ENCODE measurements at regions not wholly inside any gene's neighbourhood (a gene's known extent, or its start where the extent isn't known, plus 50 kb on each side); places are given as distances from the start of the nearest gene placed in this dataset.
"Not testable (repeated sequence)": the region's sequence is repeated elsewhere in the genome, so short reads cannot be mapped to it uniquely, and the experiment has no call there.

GRCh38 chr2:180927030-180927686 is 53.2 kb upstream of the UBE2E3 start:
- DNase-seq = no peak

- DNase-seq = no peak
These were observed 54.7 kb upstream of the UBE2E3 start for GRCh38 chr2:180925700-180926099.

DNA sequence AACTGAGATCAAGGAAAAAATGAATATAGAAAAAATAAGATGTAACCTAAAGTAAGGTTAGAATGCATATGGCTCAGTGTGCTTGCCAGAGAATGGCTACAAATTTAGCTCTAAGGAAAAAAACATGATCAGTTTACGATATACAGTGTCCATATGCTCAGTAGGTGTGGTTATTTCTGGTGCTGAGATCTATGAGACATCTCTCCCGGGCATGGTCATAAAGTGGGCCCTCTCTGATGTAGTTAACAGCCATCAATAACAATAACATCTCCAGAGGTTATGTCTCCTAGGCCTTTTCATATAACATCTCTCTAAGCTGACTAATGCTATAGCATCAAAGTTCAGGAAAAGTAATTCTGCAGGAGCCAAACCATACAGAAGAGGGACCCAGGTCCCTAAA is 56.3 kb upstream of the UBE2E3 start:
- DNase-seq = no peak

GRCh38 chr2:180910831-180911665 is 69.4 kb upstream of the UBE2E3 start:
- DNase-seq = no peak

GRCh38 chr2:180907731-180908130 is 72.7 kb upstream of the UBE2E3 start:
- no peak for DNase-seq

GRCh38 chr2:180905461-180905860 is 74.9 kb upstream of the UBE2E3 start:
- no peak for DNase-seq

GRCh38 chr2:180905002-180905401 is 75.4 kb upstream of the UBE2E3 start:
- DNase-seq = no peak

DNA sequence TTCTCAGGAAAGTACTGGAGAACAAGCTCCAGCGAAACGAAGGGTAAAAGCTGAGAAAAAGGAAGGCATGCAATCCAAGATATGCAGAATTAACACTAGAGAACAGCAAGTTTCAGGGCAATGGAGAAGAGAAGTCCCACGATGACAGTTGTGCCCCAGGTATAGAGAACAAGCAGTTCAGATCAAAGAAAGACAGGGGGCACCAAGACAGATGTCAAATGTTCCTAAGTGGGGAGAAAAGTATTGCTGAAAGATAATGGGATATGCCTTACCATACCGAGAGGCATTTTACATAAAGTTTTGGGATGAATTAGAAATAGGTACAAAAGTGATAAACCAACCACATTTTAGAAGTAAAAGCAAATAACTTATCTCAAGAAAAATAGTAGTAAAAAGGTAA is 79.1 kb upstream of the UBE2E3 start:
- no peak for DNase-seq

- no peak for DNase-seq
These were observed 86.7 kb upstream of the UBE2E3 start for GRCh38 chr2:180893752-180894151.

DNA sequence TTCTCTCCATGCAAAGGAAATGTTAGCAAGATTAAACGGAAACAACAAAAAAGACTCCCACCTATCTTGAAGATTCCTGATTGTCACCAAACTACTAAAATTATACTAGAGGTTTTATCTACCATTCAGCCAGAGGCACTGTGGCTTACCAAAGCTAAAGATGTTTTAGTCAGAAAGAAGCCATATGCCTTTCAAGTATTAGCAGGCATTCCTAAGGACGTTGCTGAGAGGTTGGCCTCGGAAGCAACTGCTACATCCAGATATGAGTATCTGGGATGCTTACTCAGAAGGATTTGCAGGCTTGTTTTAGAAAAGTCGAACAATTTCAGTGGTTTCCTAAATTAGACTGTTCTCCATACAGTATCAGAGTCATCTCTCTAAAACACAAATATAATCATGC is 88.3 kb upstream of the UBE2E3 start:
- no peak for DNase-seq

GRCh38 chr2:180891360-180891759 is 89.0 kb upstream of the UBE2E3 start:
- DNase-seq = no peak

DNA sequence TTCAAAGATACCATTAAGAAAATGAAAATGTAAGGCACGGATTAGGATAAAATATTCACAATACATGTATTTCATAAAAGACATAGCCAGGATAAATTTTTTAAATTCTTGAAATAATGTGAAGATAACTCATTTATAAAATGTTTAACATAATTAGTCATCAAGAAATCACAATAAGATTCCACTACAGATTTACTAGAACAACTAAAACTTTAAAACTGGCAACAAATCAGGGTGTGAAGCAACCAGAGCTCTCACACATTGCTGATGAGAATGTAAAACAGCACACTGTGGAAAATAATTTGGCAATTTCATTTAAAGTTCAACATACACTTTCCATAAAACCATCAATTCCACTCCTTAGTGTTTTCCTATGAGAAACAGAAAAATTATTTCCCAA is 89.6 kb upstream of the UBE2E3 start:
- no peak for DNase-seq

DNA sequence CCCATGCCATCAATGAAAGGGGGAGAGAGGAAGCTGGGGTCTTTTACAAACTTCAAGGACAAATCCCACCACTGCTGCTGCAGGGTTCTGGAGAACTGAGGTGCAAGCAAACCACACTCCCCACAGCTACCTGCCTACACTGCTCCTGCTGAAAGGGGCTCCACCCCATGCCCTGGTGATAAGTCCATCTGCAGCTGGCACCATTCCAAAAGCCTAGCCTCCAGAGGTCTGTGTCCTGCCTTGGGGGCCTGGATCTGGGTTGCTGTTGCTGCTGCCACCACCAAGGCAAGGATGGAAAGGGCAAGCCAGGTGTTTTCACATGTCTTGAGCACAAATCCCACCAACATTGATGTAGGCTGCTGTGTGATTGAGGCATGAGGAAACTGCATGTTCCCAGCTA is 97.4 kb upstream of the UBE2E3 start:
- no peak for DNase-seq

GRCh38 chr2:180876506-180876905 is 103.9 kb upstream of the UBE2E3 start:
- DNase-seq = no peak

GRCh38 chr2:180873219-180873618 is 107.2 kb upstream of the UBE2E3 start:
- no peak for DNase-seq

DNA sequence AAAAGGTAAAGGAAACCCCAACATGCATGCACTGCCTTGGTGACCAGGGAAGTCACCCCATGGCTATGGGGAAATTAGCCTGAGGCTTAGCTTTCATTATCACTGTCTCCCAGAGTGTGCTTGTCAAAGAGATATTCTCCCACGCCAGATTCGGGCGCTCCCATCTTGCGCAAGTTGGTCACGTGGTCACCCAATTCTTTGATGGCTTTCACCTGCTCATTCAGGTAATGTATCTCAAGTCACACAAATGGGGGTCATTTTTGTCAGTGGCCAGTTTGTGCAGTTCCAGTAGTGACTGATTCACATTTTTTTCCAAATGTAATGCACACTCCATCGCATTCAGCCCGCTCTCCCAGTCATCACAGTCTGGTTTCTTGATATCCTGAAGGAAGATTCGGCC is 107.6 kb upstream of the UBE2E3 start:
- DNase-seq = not testable (repeated sequence)

DNA sequence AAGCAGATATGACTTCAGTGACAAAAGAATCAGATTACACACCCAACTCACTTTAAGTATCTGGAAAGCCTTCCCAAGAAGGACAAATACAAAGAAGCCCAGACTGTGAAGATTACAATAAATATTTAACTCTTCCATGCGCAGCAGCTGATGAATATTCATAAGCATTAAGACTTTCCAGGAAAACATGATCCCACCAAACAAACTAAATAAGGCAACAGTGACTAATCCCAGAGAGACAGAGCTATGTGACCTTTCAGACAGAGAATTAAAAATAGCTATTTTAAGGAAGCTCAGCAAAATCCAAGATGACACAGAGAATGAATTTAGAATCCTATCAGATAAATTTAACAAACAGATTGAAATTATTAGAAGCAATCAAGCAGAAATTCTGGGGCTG is 108.2 kb upstream of the UBE2E3 start:
- DNase-seq = no peak

GRCh38 chr2:180871649-180872048 is 108.8 kb upstream of the UBE2E3 start:
- no peak for DNase-seq

DNA sequence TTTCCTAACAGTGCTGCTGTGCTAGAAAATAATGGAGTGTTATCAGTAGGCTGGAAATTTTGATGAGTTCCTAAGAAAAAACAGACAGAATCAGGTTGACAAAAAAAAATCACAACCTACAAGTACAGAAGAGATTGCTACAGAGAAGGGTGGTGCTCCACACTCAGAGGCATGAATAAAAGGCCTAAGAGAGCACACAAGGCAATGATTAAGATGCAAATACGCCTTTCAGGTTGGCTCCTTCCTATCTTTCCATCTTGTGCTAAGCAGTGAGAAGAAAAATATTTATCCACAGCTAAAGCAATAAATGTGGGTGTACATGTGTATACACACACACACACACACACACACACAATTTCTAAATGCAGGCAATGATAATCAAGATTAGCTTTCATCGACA is 130.6 kb upstream of the UBE2E3 start:
- no peak for DNase-seq

DNA sequence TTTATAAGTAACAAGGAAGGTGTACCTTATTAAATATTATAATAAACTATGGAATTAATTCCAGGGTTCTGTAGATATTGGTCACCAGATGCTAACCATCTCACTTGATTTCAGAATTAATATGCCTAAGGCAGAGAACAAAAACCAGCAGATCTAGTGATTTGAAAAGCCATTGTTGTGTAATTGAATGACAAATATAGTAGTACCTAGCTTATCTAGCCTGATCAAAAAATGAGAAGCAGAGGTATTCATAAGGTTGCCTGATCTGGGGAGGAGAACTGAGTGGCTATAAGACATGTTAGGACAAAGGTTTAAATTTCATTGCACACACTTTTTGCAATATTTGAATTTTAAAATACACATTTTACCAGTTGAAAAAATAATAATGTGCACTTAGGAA is 132.0 kb upstream of the UBE2E3 start:
- DNase-seq = no peak

- no peak for DNase-seq
These were observed 133.5 kb upstream of the UBE2E3 start for GRCh38 chr2:180846756-180847472.

- DNase-seq = no peak
These were observed 137.9 kb upstream of the UBE2E3 start for GRCh38 chr2:180842461-180842860.

- DNase-seq = no peak
These were observed 139.8 kb upstream of the UBE2E3 start for GRCh38 chr2:180840641-180841040.

GRCh38 chr2:180829836-180830235 is 150.6 kb upstream of the UBE2E3 start:
- no peak for DNase-seq

All from NCI-H1417 treated with DMSO at 0.1 percent for 48 hours (cell line).